ENCODE measurements at regions not wholly inside any gene's neighbourhood (a gene's known extent, or its start where the extent isn't known, plus 50 kb on each side); places are given as distances from the start of the nearest gene placed in this dataset.
"Not testable (repeated sequence)": the region's sequence is repeated elsewhere in the genome, so short reads cannot be mapped to it uniquely, and the experiment has no call there.

GRCh38 chr9:2545881-2546490 lies 75.6 kb upstream of the VLDLR start (continued):
- no peak for TF ChIP-seq NFYB (IDR thresholded peaks at IDR 0.05; ENCODE audit: insufficient read depth, low read depth, low read length)

GRCh38 chr9:2555899-2556600 lies 65.5 kb upstream of the VLDLR start:
- H3K9ac ChIP-seq (ENCODE audit: control insufficient read depth, insufficient read depth, low read length); H3K4me1 ChIP-seq (ENCODE audit: control insufficient read depth, insufficient read depth, low read length); H3K27me3 ChIP-seq (replicated peaks in 1 of 2; ENCODE audit: control insufficient read depth in 2 of 2, insufficient read depth in 2 of 2, low read length in 1 of 2); DNase-seq (ENCODE audit: low read depth, low spot score); H4K20me1 ChIP-seq (ENCODE audit: control insufficient read depth, insufficient read depth); BruUV-seq (replicated peaks); ATAC-seq; FAIRE-seq; in situ Hi-C loops (cut with MboI); SMC1A ChIA-PET (ENCODE audit: uncharacterized antibody, unreplicated experiment); H3K4me3 ChIP-seq; H3K9me3 ChIP-seq (replicated peaks; ENCODE audit: control insufficient read depth, insufficient read depth, low read length); H2AFZ ChIP-seq (ENCODE audit: control insufficient read depth, low read depth, low read length); intact Hi-C loops (cut with micrococcal nuclease; ENCODE audit: unreplicated experiment); H3K36me3 ChIP-seq (ENCODE audit: control insufficient read depth in 2 of 2, insufficient read depth in 2 of 2, low read length in 1 of 2); H3K4me2 ChIP-seq (ENCODE audit: control insufficient read depth, insufficient read depth); H3K79me2 ChIP-seq (ENCODE audit: control insufficient read depth, insufficient read depth, low read length); RAD21 ChIA-PET (ENCODE audit: unreplicated experiment); POLR2A ChIA-PET; H3K27ac ChIP-seq (ENCODE audit: control insufficient read depth, insufficient read depth): not testable (repeated sequence)
- 51% methylated on average over 7 of the region's 7 CpGs for WGBS (ENCODE audit: insufficient coverage, insufficient replicate concordance, low lambda C conversion rate, missing lambda C conversion rate)
- CTCF ChIA-PET = interaction anchor here (0.6 kb wide), 1 partner anchor 941 kb away, joined by 3 read pairs; no protein-coding TSS in a partner anchor

GRCh38 chr9:2557693-2558092 lies 63.9 kb upstream of the VLDLR start:
- Histone ChIP-seq H3K4me3 (no peak overlapping the region), H4K20me1 (ENCODE audit: control insufficient read depth, insufficient read depth) (no peaks in the 10 kb centered on the region), H3K79me2 (ENCODE audit: control insufficient read depth, insufficient read depth, low read length) (no peaks in the 10 kb centered on the region), H3K9ac (ENCODE audit: control insufficient read depth, insufficient read depth, low read length) (no peak overlapping the region), H2AFZ (ENCODE audit: control insufficient read depth, low read depth, low read length) (no peak overlapping the region), H3K36me3 (ENCODE audit: control insufficient read depth in 2 of 2, insufficient read depth in 2 of 2, low read length in 1 of 2) (no peaks in the 10 kb centered on the region), H3K9me3 (replicated peaks; ENCODE audit: control insufficient read depth, insufficient read depth, low read length) (no peaks in the 10 kb centered on the region; the same call in 2 of the 3 replicates), H3K4me1 (ENCODE audit: control insufficient read depth, insufficient read depth, low read length) (no peaks in the 10 kb centered on the region), H3K27ac (ENCODE audit: control insufficient read depth, insufficient read depth) (no peak overlapping the region), H3K27me3 (replicated peaks in 1 of 2; ENCODE audit: control insufficient read depth in 2 of 2, insufficient read depth in 2 of 2, low read length in 1 of 2) (no peaks in the 10 kb centered on the region), H3K4me2 (ENCODE audit: control insufficient read depth, insufficient read depth) (no peak overlapping the region)
- POLR2A ChIA-PET = no interaction called here
- intact Hi-C loops (cut with micrococcal nuclease; ENCODE audit: unreplicated experiment) (no loop called here), in situ Hi-C loops (cut with MboI) (no loop called here)
- SMC1A ChIA-PET (ENCODE audit: uncharacterized antibody, unreplicated experiment) = interaction anchor here (1.0 kb wide), 1 partner anchor 66 kb away, joined by 3 read pairs; no protein-coding TSS in a partner anchor
- ATAC-seq = no peak
- RAD21 ChIA-PET (ENCODE audit: unreplicated experiment) = no interaction called here
- WGBS (ENCODE audit: insufficient coverage, insufficient replicate concordance, low lambda C conversion rate, missing lambda C conversion rate) = 29% methylated on average over 1 of the region's 1 CpG
- BruUV-seq (replicated peaks) = no TSS peak
- FAIRE-seq = no peak
- CTCF ChIA-PET = no interaction called here
- no peak for DNase-seq (ENCODE audit: low read depth, low spot score)
- no peak for TF ChIP-seq EGR1 (IDR thresholded peaks at IDR 0.05; ENCODE audit: borderline replicate concordance in 1 of 2, low read depth in 2 of 2, low read length in 2 of 2)
- TF ChIP-seq SREBF2 (IDR thresholded peaks at IDR 0.05; ENCODE audit: low read length) = no peak
- TF ChIP-seq SUPT20H (IDR thresholded peaks at IDR 0.05; ENCODE audit: borderline replicate concordance, control insufficient read depth, low read depth, low read length) = no peak
- TF ChIP-seq WRNIP1 (IDR thresholded peaks at IDR 0.05; ENCODE audit: borderline replicate concordance, low read depth, low read length) = no peak
- no peak for TF ChIP-seq FOS (IDR thresholded peaks at IDR 0.05; ENCODE audit: borderline replicate concordance, extremely low read depth, insufficient read length)
- TF ChIP-seq BCL11A (IDR thresholded peaks at IDR 0.05; ENCODE audit: low read depth, low read length) = no peak
- no peak for TF ChIP-seq REST (IDR thresholded peaks at IDR 0.05; ENCODE audit: low read depth, low read length)
- TF ChIP-seq NFIC (IDR thresholded peaks at IDR 0.05; ENCODE audit: low read depth, low read length) = no peak
